Transverse colon (tissue), 4 donors: ENCODE measurements at regions not wholly inside any gene's neighbourhood (a gene's known extent, or its start where the extent isn't known, plus 50 kb on each side); places are given as distances from the start of the nearest gene placed in this dataset.

ENCODE experiments used
- DNase-seq: peaks from one replicate; pipeline ENCODE4 v3.0.0-alpha.2; 2019
- H3K27ac ChIP-seq, 4 donors: fragments of 200-600 bp; sonication (generic); 2 replicates each; pipeline ENCODE4 v1.5.1; 2016 to 2018; ENCODE audit warnings: inconsistent platforms in 4 of 4
- H3K27me3 ChIP-seq: fragments of 200-600 bp; sonication (generic); 2 replicates; pipeline ENCODE4 v1.5.1; 2017; ENCODE audit warnings: inconsistent platforms
- H3K36me3 ChIP-seq, 4 donors: fragments of 200-600 bp; sonication (generic); 2 replicates each; pipeline ENCODE4 v1.5.1; 2017 to 2019; ENCODE audit warnings: inconsistent platforms in 4 of 4
- H3K4me1 ChIP-seq, 4 donors: fragments of 200-600 bp; sonication (generic); 2 replicates each; pipeline ENCODE4 v1.5.1; 2017 to 2020; ENCODE audit warnings: inconsistent platforms in 4 of 4
- H3K4me3 ChIP-seq, 4 donors: fragments of 200-600 bp; sonication (generic); 1 replicate in 1 of 4; 2 replicates in 3 of 4; pipeline versions ENCODE4 v1.5.1 to v1.6.1; 2017 to 2019; ENCODE audit warnings: inconsistent platforms in 4 of 4
- H3K9me3 ChIP-seq, 2 donors: fragments of 200-600 bp; sonication (generic); 2 replicates each; pipeline ENCODE4 v1.5.1; 2017 to 2019; ENCODE audit warnings: inconsistent platforms in 2 of 2
- CTCF ChIP-seq, 5 experiments: fragments of 200-600 bp in 3 of 5; fragments of 450-650 bp in 2 of 5; sonication (generic) in 3 of 5; IDR thresholded peaks; 1 replicate in 2 of 5; 2 replicates in 3 of 5; pipeline ENCODE4 v1.5.1; 2016 to 2017; ENCODE audit warnings: antibody characterized with exemption in 5 of 5, inconsistent platforms in 3 of 5, mild to moderate bottlenecking in 2 of 5, moderate library complexity in 1 of 5
- EP300 ChIP-seq: sonication (generic); formaldehyde crosslinking; IDR thresholded peaks from one replicate; pipeline ENCODE4 v1.6.1; 2017; ENCODE audit warnings: antibody characterized with exemption, low read depth
- POLR2A ChIP-seq: fragments of 450-650 bp; IDR thresholded peaks from one replicate; pipeline ENCODE4 v1.6.1; 2016; ENCODE audit warnings: antibody characterized with exemption, mild to moderate bottlenecking, moderate library complexity
- POLR2AphosphoS5 ChIP-seq, 3 donors: sonication (generic); formaldehyde crosslinking; IDR thresholded peaks; one replicate each; pipeline ENCODE4 v1.6.1; 2016; ENCODE audit warnings: antibody characterized with exemption in 3 of 3
- WGBS, 2 donors: methylation state at CpG; one replicate each; pipeline ENCODE4 v1.1.5; 2018; ENCODE audit warnings: low coverage in 1 of 2; 5-methylcytosine and 5-hydroxymethylcytosine counted together
- in situ Hi-C, 4 donors: fragments of 200-750 bp; cut with MboI; loops; one replicate each; pipeline versions ENCODE4 v1.15.0 to v1.15.1; 2017; ENCODE audit warnings: low sequenced_read_pairs in 3 of 4, low pct_ligation_motif_present in 1 of 4, low pct_unique_long_range_greater_than_20kb in 1 of 4
- intact Hi-C: fragments of 100-400 bp; cut with DNase I; formaldehyde crosslinking; loops from one replicate; pipeline ENCODE4 v1.15.1; 2023; ENCODE audit warnings: low total_unique reads

- no peak for TF ChIP-seq POLR2A
- TF ChIP-seq POLR2AphosphoS5 (IDR thresholded peaks at IDR 0.05) = no peak
- no peak for TF ChIP-seq CTCF (IDR thresholded peaks at IDR 0.05)
- TF ChIP-seq EP300 = no peak
- in situ Hi-C loops (no loop called here), intact Hi-C loops (no loop called here)
- DNase-seq = no peak
- Histone ChIP-seq H3K27me3 (no peaks in the 10 kb centered on the region), H3K27ac (no peak overlapping the region), H3K4me3 (no peak overlapping the region), H3K4me1 (no peaks in the 10 kb centered on the region), H3K36me3 (no peaks in the 10 kb centered on the region), H3K9me3 (no peaks in the 10 kb centered on the region)
- 32 to 52% methylated on average over 2 to 3 of the region's 3 CpGs for WGBS, 2 donors
Observed at GRCh38 chr1:58303841-58304240, 242.7 kb downstream of the OMA1 start.

GRCh38 chr1:58293388-58293787 is 253.1 kb downstream of the OMA1 start:
- WGBS, 2 donors = 90 to 100% methylated on average over 1 of the region's 1 CpG
- TF ChIP-seq POLR2AphosphoS5 (IDR thresholded peaks at IDR 0.05) (no peak), EP300 (no peak), CTCF (IDR thresholded peaks at IDR 0.05) (no peak), POLR2A (no peak)
- Histone ChIP-seq H3K9me3 (no peaks in the 10 kb centered on the region), H3K27me3 (no peaks in the 10 kb centered on the region), H3K36me3 (no peaks in the 10 kb centered on the region), H3K4me1 (no peaks in the 10 kb centered on the region), H3K4me3 (no peak overlapping the region), H3K27ac (no peak overlapping the region)
- intact Hi-C loops = no loop called here
- no peak for DNase-seq
- in situ Hi-C loops = no loop called here

GRCh38 chr1:58290685-58291372 is 255.7 kb downstream of the OMA1 start:
- no peak overlapping the region for H3K27ac ChIP-seq
- no peaks in the 10 kb centered on the region for H3K4me1 ChIP-seq
- intact Hi-C loops (no loop called here), in situ Hi-C loops (no loop called here)
- H3K36me3 ChIP-seq = no peaks in the 10 kb centered on the region
- H3K9me3 ChIP-seq = no peaks in the 10 kb centered on the region
- no peak overlapping the region for H3K4me3 ChIP-seq
- WGBS, 2 donors = 36 to 49% methylated on average over 5 to 6 of the region's 6 CpGs
- DNase-seq = no peak
- H3K27me3 ChIP-seq = no peaks in the 10 kb centered on the region
- TF ChIP-seq EP300 (no peak), POLR2AphosphoS5 (IDR thresholded peaks at IDR 0.05) (no peak), CTCF (IDR thresholded peaks at IDR 0.05) (no peak), POLR2A (no peak)

GRCh38 chr1:58288624-58289142 is 257.8 kb downstream of the OMA1 start:
- TF ChIP-seq POLR2A = no peak
- no peak for TF ChIP-seq CTCF (IDR thresholded peaks at IDR 0.05)
- no peak for TF ChIP-seq EP300
- TF ChIP-seq POLR2AphosphoS5 (IDR thresholded peaks at IDR 0.05) = no peak
- Histone ChIP-seq H3K27me3 (no peaks in the 10 kb centered on the region), H3K9me3 (no peaks in the 10 kb centered on the region), H3K27ac (no peak overlapping the region), H3K36me3 (no peaks in the 10 kb centered on the region), H3K4me1 (no peaks in the 10 kb centered on the region), H3K4me3 (no peak overlapping the region)
- intact Hi-C loops = no loop called here
- in situ Hi-C loops = no loop called here
- 63 to 85% methylated on average over 1 to 2 of the region's 2 CpGs for WGBS, 2 donors
- no peak for DNase-seq
